ENCODE measurements at regions not wholly inside any gene's neighbourhood (a gene's known extent, or its start where the extent isn't known, plus 50 kb on each side); places are given as distances from the start of the nearest gene placed in this dataset.

GRCh38 chr3:146772211-146772743, 167.1 kb upstream of the PLSCR5 start:
- H3K4me1 ChIP-seq, result no peaks in the 10 kb centered on the region
- H3K27me3 ChIP-seq, result no peaks in the 10 kb centered on the region
- ATAC-seq (ENCODE audit: low FRiP score in 2 of 2), result peak; percentile 17 to 55
- H3K4me3 ChIP-seq, result no peak overlapping the region
- WGBS, 2 donors, result 94 to 95% methylated on average over 8 to 34 of the region's 34 CpGs
- no peak for TF ChIP-seq POLR2A (IDR thresholded peaks at IDR 0.05)
- H3K27ac ChIP-seq, result no peak overlapping the region
- H3K9me3 ChIP-seq, result peaks cover 0 to 4% (median 0%) of the 10 kb centered on the region in 4 donors
- H3K36me3 ChIP-seq, result no peaks in the 10 kb centered on the region
- peak in 1 of 2 donors; percentile 68 for DNase-seq

DNA sequence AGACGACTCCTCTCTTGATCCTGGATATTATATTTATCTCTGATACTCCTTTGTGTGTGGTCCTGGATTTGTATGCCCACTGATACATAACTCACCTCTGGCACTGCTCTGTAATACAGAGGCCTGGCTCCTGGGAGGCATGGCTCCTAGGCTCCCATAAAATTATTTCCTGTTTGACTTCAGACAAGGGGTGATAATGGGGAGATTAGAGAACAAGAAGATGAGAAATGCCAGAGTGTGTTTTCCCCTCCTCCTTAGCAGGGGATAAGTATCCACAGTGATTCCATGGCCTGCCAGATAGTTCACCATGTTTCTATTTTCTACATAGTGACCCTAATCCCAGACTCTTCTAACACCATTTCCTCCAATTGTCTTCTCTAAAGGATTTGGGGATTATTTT, 165.7 kb upstream of the PLSCR5 start:
- WGBS, 2 donors, result 65 to 80% methylated on average over 1 of the region's 1 CpG
- no peaks in the 10 kb centered on the region for H3K4me1 ChIP-seq
- no peaks in the 10 kb centered on the region for H3K27me3 ChIP-seq
- peaks cover 0 to 4% (median 0%) of the 10 kb centered on the region in 4 donors for H3K9me3 ChIP-seq
- ATAC-seq (ENCODE audit: low FRiP score in 2 of 2) (no peak), DNase-seq (no peak)
- H3K36me3 ChIP-seq, result no peaks in the 10 kb centered on the region
- no peak overlapping the region for H3K4me3 ChIP-seq
- no peak overlapping the region for H3K27ac ChIP-seq
- no peak for TF ChIP-seq POLR2AphosphoS5 (IDR thresholded peaks at IDR 0.05)
- TF ChIP-seq CTCF (IDR thresholded peaks at IDR 0.05), result no peak
- TF ChIP-seq EP300 (IDR thresholded peaks at IDR 0.05), result no peak
- no peak for TF ChIP-seq POLR2A (IDR thresholded peaks at IDR 0.05)

GRCh38 chr3:146770301-146770700, 165.2 kb upstream of the PLSCR5 start:
- 60 to 67% methylated on average over 2 of the region's 2 CpGs for WGBS, 2 donors
- Histone ChIP-seq H3K4me3 (no peak overlapping the region), H3K27me3 (no peaks in the 10 kb centered on the region), H3K27ac (no peak overlapping the region), H3K9me3 (peaks cover 0 to 4% (median 0%) of the 10 kb centered on the region in 4 donors), H3K4me1 (no peaks in the 10 kb centered on the region), H3K36me3 (no peaks in the 10 kb centered on the region)
- no peak for TF ChIP-seq POLR2A (IDR thresholded peaks at IDR 0.05)
- TF ChIP-seq CTCF (IDR thresholded peaks at IDR 0.05), result no peak
- no peak for TF ChIP-seq EP300 (IDR thresholded peaks at IDR 0.05)
- no peak for TF ChIP-seq POLR2AphosphoS5 (IDR thresholded peaks at IDR 0.05)
- no peak for ATAC-seq (ENCODE audit: low FRiP score in 2 of 2)
- DNase-seq, result no peak

DNA sequence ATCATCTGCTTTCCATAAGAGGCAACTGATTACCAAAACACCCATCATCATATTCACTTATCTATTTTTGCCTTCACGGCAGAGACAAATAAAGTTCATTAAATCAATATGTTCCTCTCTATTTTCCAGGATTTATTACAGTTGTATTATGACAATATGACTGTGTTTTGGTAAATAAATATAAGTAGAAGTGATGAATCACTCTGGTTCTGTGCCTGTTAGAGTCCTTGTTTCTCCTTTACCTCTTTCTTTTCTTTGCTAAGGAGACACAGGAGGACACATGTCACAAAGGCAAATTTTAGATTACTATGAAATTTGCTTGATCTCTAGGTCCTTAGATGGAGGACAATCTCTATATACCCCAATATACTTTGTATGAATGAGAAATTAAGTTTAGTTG, 152.6 kb upstream of the PLSCR5 start:
- no peak for TF ChIP-seq POLR2AphosphoS5 (IDR thresholded peaks at IDR 0.05)
- TF ChIP-seq CTCF (IDR thresholded peaks at IDR 0.05), result no peak
- no peak for TF ChIP-seq EP300 (IDR thresholded peaks at IDR 0.05)
- no peak for TF ChIP-seq POLR2A (IDR thresholded peaks at IDR 0.05)
- no peaks in the 10 kb centered on the region for H3K4me1 ChIP-seq
- no peaks in the 10 kb centered on the region for H3K27me3 ChIP-seq
- H3K4me3 ChIP-seq, result no peak overlapping the region
- 71 to 82% methylated on average over 1 of the region's 1 CpG for WGBS, 2 donors
- no peak for ATAC-seq (ENCODE audit: low FRiP score in 2 of 2)
- H3K36me3 ChIP-seq, result no peaks in the 10 kb centered on the region
- no peak for DNase-seq
- H3K27ac ChIP-seq, result no peak overlapping the region
- no peaks in the 10 kb centered on the region for H3K9me3 ChIP-seq

- 77 to 84% methylated on average over 2 of the region's 2 CpGs for WGBS, 2 donors
Observed at GRCh38 chr3:146750196-146750595, 145.1 kb upstream of the PLSCR5 start.

More at GRCh38 chr3:146750196-146750595, 145.1 kb upstream of the PLSCR5 start:
- Histone ChIP-seq H3K9me3 (no peaks in the 10 kb centered on the region), H3K27ac (no peak overlapping the region), H3K27me3 (no peaks in the 10 kb centered on the region), H3K36me3 (no peaks in the 10 kb centered on the region), H3K4me1 (no peaks in the 10 kb centered on the region), H3K4me3 (no peak overlapping the region)
- DNase-seq (no peak), ATAC-seq (ENCODE audit: low FRiP score in 2 of 2) (no peak)
- TF ChIP-seq CTCF (IDR thresholded peaks at IDR 0.05), result no peak
- no peak for TF ChIP-seq POLR2A (IDR thresholded peaks at IDR 0.05)
- no peak for TF ChIP-seq EP300 (IDR thresholded peaks at IDR 0.05)
- TF ChIP-seq POLR2AphosphoS5 (IDR thresholded peaks at IDR 0.05), result no peak
